ENCODE measurements at regions not wholly inside any gene's neighbourhood (a gene's known extent, or its start where the extent isn't known, plus 50 kb on each side); places are given as distances from the start of the nearest gene placed in this dataset.

DNA sequence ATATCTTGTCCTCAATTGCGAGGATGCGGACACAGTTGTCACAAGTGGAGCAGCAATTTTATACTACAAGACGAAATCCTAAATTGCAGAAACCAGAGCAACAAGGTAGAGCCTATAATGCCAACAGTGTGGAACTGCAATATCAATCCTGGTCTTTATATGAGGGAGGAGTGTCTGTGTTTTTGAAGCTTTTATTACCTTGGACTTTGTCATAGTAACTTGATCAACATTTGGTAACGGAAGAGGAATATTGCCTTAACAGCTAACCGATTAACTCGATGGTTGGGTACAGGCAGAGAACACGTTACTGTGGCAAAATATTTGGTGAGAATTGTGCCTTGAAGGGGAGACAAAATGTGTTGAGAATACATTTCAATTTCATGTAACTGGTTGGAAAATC is 661.5 kb downstream of the FGF9 start:
- no peak overlapping the region for H3K4me3 ChIP-seq (ENCODE audit: low read length)
- TF ChIP-seq, protein P1, sequence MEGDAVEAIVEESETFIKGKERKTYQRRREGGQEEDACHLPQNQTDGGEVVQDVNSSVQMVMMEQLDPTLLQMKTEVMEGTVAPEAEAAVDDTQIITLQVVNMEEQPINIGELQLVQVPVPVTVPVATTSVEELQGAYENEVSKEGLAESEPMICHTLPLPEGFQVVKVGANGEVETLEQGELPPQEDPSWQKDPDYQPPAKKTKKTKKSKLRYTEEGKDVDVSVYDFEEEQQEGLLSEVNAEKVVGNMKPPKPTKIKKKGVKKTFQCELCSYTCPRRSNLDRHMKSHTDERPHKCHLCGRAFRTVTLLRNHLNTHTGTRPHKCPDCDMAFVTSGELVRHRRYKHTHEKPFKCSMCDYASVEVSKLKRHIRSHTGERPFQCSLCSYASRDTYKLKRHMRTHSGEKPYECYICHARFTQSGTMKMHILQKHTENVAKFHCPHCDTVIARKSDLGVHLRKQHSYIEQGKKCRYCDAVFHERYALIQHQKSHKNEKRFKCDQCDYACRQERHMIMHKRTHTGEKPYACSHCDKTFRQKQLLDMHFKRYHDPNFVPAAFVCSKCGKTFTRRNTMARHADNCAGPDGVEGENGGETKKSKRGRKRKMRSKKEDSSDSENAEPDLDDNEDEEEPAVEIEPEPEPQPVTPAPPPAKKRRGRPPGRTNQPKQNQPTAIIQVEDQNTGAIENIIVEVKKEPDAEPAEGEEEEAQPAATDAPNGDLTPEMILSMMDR (conservative IDR thresholded peaks at IDR 0.05; ENCODE audit: low read depth, low read length): no peak
- DNase-seq (ENCODE audit: low read depth): no peak

GRCh38 chr13:22336460-22336859 is 665.6 kb downstream of the FGF9 start:
- TF ChIP-seq, protein P1 (conservative IDR thresholded peaks at IDR 0.05; ENCODE audit: low read depth, low read length): no peak
- no peak for DNase-seq (ENCODE audit: low read depth)
- H3K4me3 ChIP-seq (ENCODE audit: low read length): no peak overlapping the region

- TF ChIP-seq, protein P1 (conservative IDR thresholded peaks at IDR 0.05; ENCODE audit: low read depth, low read length): no peak
- no peak for DNase-seq (ENCODE audit: low read depth)
Measured at GRCh38 chr13:22357132-22357531, 686.3 kb downstream of the FGF9 start.

GRCh38 chr13:22369090-22369489 is 698.2 kb downstream of the FGF9 start:
- TF ChIP-seq, protein P1 (conservative IDR thresholded peaks at IDR 0.05; ENCODE audit: low read depth, low read length): no peak
- no peak overlapping the region for H3K4me3 ChIP-seq (ENCODE audit: low read length)
- DNase-seq (ENCODE audit: low read depth): no peak

More at GRCh38 chr13:22357132-22357531, 686.3 kb downstream of the FGF9 start:
- H3K4me3 ChIP-seq (ENCODE audit: low read length): no peak overlapping the region

DNA sequence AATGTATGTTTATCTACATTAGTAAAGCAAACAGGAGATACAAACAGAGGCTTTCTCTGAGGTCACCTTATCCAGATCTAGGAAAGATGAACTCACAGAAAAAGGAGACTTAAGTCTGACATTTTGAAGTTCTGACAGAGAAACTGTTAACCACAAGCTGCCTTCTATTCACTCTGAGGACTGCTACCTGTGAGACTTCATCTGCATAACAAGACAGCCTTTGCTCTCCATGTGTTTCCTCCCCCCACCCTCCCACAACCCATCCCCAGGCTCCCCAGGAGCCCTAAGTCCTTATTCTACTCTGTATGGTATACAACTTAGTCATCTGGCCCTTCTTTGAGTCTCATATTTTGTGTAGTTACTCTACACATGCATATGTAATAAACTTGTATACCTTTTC is 699.0 kb downstream of the FGF9 start:
- no peak for DNase-seq (ENCODE audit: low read depth)
- H3K4me3 ChIP-seq (ENCODE audit: low read length): no peak overlapping the region
- TF ChIP-seq, protein P1 (conservative IDR thresholded peaks at IDR 0.05; ENCODE audit: low read depth, low read length): no peak

DNA sequence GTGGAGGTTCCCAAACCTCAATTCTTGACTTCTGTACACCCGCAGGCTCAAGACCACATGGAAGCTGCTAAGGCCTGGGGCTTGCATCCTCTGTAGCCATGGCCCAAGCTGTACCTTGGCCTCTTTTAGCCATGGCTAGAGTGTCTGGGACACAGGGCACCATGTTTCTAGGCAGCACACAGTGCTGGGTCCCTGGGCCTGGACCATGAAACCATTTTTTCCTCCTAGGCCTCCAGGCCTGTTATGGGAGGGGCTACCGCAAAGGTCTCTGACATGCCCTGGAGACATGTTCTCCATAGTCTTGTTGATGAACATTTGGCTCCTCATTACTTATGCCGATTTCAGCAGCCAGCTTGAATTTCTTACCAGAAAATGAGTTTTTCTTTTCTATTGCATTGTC is 701.4 kb downstream of the FGF9 start:
- no peak for DNase-seq (ENCODE audit: low read depth)
- H3K4me3 ChIP-seq (ENCODE audit: low read length): no peak overlapping the region
- TF ChIP-seq, protein P1 (conservative IDR thresholded peaks at IDR 0.05; ENCODE audit: low read depth, low read length): no peak

- TF ChIP-seq, protein P1 (conservative IDR thresholded peaks at IDR 0.05; ENCODE audit: low read depth, low read length): no peak
- DNase-seq (ENCODE audit: low read depth): no peak
- H3K4me3 ChIP-seq (ENCODE audit: low read length): no peak overlapping the region
Measured at GRCh38 chr13:22375151-22375550, 704.3 kb downstream of the FGF9 start.

Measured in retinal pigment epithelial cell (primary cell).